ENCODE measurements at regions not wholly inside any gene's neighbourhood (a gene's known extent, or its start where the extent isn't known, plus 50 kb on each side); places are given as distances from the start of the nearest gene placed in this dataset.

- TF ChIP-seq SIN3A (IDR thresholded peaks at IDR 0.05; ENCODE audit: low read depth): no peak
- TF ChIP-seq POLR2A (IDR thresholded peaks at IDR 0.05; ENCODE audit: borderline replicate concordance, extremely low read depth, insufficient read depth, insufficient read length): no peak
- TF ChIP-seq CEBPB (IDR thresholded peaks at IDR 0.05; ENCODE audit: low read depth): no peak
- TF ChIP-seq, protein P1, sequence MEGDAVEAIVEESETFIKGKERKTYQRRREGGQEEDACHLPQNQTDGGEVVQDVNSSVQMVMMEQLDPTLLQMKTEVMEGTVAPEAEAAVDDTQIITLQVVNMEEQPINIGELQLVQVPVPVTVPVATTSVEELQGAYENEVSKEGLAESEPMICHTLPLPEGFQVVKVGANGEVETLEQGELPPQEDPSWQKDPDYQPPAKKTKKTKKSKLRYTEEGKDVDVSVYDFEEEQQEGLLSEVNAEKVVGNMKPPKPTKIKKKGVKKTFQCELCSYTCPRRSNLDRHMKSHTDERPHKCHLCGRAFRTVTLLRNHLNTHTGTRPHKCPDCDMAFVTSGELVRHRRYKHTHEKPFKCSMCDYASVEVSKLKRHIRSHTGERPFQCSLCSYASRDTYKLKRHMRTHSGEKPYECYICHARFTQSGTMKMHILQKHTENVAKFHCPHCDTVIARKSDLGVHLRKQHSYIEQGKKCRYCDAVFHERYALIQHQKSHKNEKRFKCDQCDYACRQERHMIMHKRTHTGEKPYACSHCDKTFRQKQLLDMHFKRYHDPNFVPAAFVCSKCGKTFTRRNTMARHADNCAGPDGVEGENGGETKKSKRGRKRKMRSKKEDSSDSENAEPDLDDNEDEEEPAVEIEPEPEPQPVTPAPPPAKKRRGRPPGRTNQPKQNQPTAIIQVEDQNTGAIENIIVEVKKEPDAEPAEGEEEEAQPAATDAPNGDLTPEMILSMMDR (IDR thresholded peaks at IDR 0.05 in 2 of 3, conservative IDR thresholded peaks at IDR 0.05 in 1 of 3; ENCODE audit: borderline replicate concordance in 1 of 3, insufficient read depth in 1 of 3, low read depth in 2 of 3, low read length in 2 of 3): no peak
- no peak for TF ChIP-seq EZH2 (IDR thresholded peaks at IDR 0.05)
- no peak for TF ChIP-seq SP1 (IDR thresholded peaks at IDR 0.05; ENCODE audit: low read depth)
- TF ChIP-seq POLR2AphosphoS5 (IDR thresholded peaks at IDR 0.05; ENCODE audit: low read depth, low read length): no peak
- no peak for TF ChIP-seq RAD21 (IDR thresholded peaks at IDR 0.05; ENCODE audit: low read depth)
- TF ChIP-seq ZBTB33 (IDR thresholded peaks at IDR 0.05; ENCODE audit: extremely low read depth, insufficient replicate concordance, low read length): no peak
These were observed 433.0 kb upstream of the POU3F3 start for GRCh38 chr2:104420953-104421352.
